ENCODE measurements at regions not wholly inside any gene's neighbourhood (a gene's known extent, or its start where the extent isn't known, plus 50 kb on each side); places are given as distances from the start of the nearest gene placed in this dataset.

DNA sequence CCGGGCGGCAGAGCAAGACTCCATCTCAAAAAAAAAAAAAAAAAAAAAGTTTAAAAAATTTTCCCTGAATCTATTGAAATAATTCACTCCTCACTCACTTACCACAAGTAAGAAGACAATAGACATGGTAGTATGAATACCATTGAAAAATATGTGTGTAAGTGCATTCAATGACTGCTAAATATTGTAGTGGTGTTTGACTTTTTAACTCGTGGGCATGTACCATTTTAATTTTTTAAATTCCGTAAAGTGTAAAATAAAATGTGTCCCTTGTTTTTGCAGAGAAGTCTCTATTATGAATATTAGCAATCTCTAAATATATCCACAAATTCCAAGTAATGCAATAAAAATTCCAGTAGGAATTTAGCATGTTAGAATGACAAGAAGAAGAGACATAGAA, 134.1 kb downstream of the COPS8 start:
- DNase-seq: no peak
- peak overlapping the region; percentile 78 for H3K27ac ChIP-seq (replicated peaks)
- no peak for TF ChIP-seq CTCF (IDR thresholded peaks at IDR 0.05; ENCODE audit: borderline replicate concordance)
- H3K27me3 ChIP-seq (ENCODE audit: low read depth): no peaks in the 10 kb centered on the region
- H3K4me3 ChIP-seq: no peak overlapping the region
- intact Hi-C loops (cut with micrococcal nuclease): no loop called here
- no peaks in the 10 kb centered on the region for H3K9me3 ChIP-seq (replicated peaks)
- peaks cover 15% of the 10 kb centered on the region for H3K4me1 ChIP-seq
- H3K36me3 ChIP-seq: no peaks in the 10 kb centered on the region

DNA sequence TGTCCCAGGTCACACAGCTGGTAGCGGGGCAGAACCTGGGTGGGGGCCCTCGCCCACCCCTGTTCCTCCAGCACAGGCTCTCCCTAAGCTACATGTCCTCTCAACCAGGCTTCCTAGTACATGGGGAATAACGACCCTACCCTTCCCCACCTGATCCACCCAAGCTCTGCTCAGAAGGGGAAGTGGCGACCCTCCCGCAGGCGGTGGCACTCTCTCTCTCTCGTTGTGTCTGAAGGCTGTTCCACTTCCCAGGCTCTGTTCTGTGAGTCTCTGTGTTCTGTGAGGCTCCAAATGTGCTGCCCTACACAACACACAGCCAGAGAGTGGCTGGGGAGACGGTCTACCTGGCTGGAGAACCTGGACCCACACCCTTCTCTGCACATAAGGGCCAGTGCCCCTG, 135.8 kb downstream of the COPS8 start:
- no peaks in the 10 kb centered on the region for H3K36me3 ChIP-seq

DNA sequence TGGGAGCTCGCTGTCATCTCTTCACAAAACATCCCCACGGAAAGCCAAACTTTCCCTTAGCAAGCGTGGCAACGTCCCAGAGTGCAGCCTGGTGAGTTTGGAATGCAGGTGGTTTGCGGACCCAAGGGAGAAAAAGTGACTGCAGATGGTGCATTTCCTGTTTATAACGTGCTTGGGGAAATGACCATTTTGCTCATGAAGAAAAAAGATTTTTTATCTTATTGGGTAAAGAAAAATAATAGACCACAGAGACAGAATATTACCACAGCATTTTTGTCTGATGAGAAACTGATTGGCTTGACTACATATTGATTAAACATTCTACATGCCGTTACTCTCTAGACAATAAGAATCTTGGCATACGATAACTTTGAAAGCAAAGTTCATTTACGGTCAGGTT, 136.5 kb downstream of the COPS8 start:
- intact Hi-C loops (cut with micrococcal nuclease): no loop called here
- Histone ChIP-seq H3K36me3 (no peaks in the 10 kb centered on the region), H3K27me3 (ENCODE audit: low read depth) (no peaks in the 10 kb centered on the region), H3K4me3 (no peak overlapping the region), H3K27ac (replicated peaks) (peak overlapping the region; percentile 78), H3K9me3 (replicated peaks) (no peaks in the 10 kb centered on the region), H3K4me1 (peaks cover 15% of the 10 kb centered on the region)
- TF ChIP-seq CTCF (IDR thresholded peaks at IDR 0.05; ENCODE audit: borderline replicate concordance): no peak
- peak; percentile 34 for DNase-seq

More for the DNA sequence above, 135.8 kb downstream of the COPS8 start:
- H3K27ac ChIP-seq (replicated peaks): peak overlapping the region; percentile 78
- H3K9me3 ChIP-seq (replicated peaks): no peaks in the 10 kb centered on the region
- H3K4me1 ChIP-seq: peaks cover 15% of the 10 kb centered on the region
- intact Hi-C loops (cut with micrococcal nuclease): no loop called here
- H3K27me3 ChIP-seq (ENCODE audit: low read depth): no peaks in the 10 kb centered on the region
- no peak for DNase-seq
- no peak overlapping the region for H3K4me3 ChIP-seq
- TF ChIP-seq CTCF (IDR thresholded peaks at IDR 0.05; ENCODE audit: borderline replicate concordance): no peak

GRCh38 chr2:237222601-237223041, 136.9 kb downstream of the COPS8 start:
- H3K9me3 ChIP-seq (replicated peaks): no peaks in the 10 kb centered on the region
- no peaks in the 10 kb centered on the region for H3K27me3 ChIP-seq (ENCODE audit: low read depth)
- intact Hi-C loops (cut with micrococcal nuclease): no loop called here
- peaks cover 15% of the 10 kb centered on the region for H3K4me1 ChIP-seq
- peak overlapping the region; percentile 78 for H3K27ac ChIP-seq (replicated peaks)
- H3K4me3 ChIP-seq: no peak overlapping the region
- DNase-seq: no peak
- no peaks in the 10 kb centered on the region for H3K36me3 ChIP-seq
- no peak for TF ChIP-seq CTCF (IDR thresholded peaks at IDR 0.05; ENCODE audit: borderline replicate concordance)

DNA sequence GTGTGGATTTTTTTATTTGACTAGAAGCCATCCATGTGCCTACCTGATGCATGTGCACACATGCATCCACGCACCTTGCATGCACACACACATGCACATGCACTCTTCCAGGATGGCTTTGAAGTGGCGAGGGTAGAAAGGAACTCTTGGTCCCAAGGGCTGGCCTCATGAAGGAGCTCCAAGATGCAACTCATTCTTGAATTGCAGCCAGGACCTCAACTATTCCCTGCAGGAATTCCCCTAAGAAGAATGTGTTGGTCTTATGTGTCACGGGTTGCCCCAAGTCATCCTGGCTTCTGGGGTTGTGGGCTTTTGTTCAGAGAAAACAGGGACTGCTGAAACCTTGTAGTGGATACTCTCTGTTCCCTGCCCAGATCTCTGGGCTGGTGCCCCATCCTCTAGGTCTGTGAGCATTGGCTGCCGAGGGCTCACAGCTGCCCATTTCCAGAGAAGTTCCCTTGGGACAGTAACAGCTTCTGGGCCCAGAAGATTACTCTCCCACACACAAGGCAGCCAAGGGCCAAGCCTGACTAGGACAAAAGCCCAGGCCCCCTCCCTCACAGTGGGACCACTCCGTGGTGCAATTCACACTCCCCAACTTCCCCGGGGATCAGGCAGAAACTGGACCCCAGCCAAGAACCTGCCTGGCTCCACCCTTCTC, 137.6 kb downstream of the COPS8 start:
- Histone ChIP-seq H3K4me3 (no peak overlapping the region), H3K27ac (replicated peaks) (peak overlapping the region; percentile 78), H3K36me3 (no peaks in the 10 kb centered on the region), H3K9me3 (replicated peaks) (no peaks in the 10 kb centered on the region), H3K4me1 (peaks cover 15% of the 10 kb centered on the region), H3K27me3 (ENCODE audit: low read depth) (no peaks in the 10 kb centered on the region)
- peak; percentile 64 for DNase-seq
- intact Hi-C loops (cut with micrococcal nuclease): no loop called here
- TF ChIP-seq CTCF (IDR thresholded peaks at IDR 0.05; ENCODE audit: borderline replicate concordance): no peak

Data from left ventricle myocardium inferior (tissue), 1 donor.